ENCODE measurements at regions not wholly inside any gene's neighbourhood (a gene's known extent, or its start where the extent isn't known, plus 50 kb on each side); places are given as distances from the start of the nearest gene placed in this dataset.

- POLR2A ChIA-PET = no interaction called here
- Histone ChIP-seq H3K9ac (ENCODE audit: insufficient read depth in 1 of 2, low read depth in 2 of 2, low read length in 2 of 2) (no peak overlapping the region), H3K27ac (ENCODE audit: extremely low read depth, low read depth, low read length) (no peak overlapping the region), H3K4me1 (replicated peaks in 1 of 2; ENCODE audit: control insufficient read depth in 2 of 2, insufficient read depth in 2 of 2, low read length in 2 of 2) (no peaks in the 10 kb centered on the region), H3K36me3 (ENCODE audit: control insufficient read depth, insufficient read depth, low read length) (no peaks in the 10 kb centered on the region), H2AFZ (ENCODE audit: low read depth, low read length) (no peak overlapping the region), H4K20me1 (replicated peaks; ENCODE audit: control insufficient read depth, insufficient read depth, low read length) (no peaks in the 10 kb centered on the region), H3K9me1 (ENCODE audit: control insufficient read depth, insufficient read depth, low read length) (no peaks in the 10 kb centered on the region), H3K79me2 (ENCODE audit: control insufficient read depth, insufficient read depth, low read length) (no peaks in the 10 kb centered on the region), H3K4me3 (no peak overlapping the region), H3K9me3 (replicated peaks; ENCODE audit: control insufficient read depth, insufficient read depth, low read depth, low read length) (no peaks in the 10 kb centered on the region), H3K4me2 (ENCODE audit: insufficient read depth, low read length) (no peak overlapping the region), H3K27me3 (ENCODE audit: control insufficient read depth in 2 of 2, insufficient read depth in 2 of 2, low read length in 2 of 2) (no peaks in the 10 kb centered on the region)
- CTCF ChIA-PET (ENCODE audit: low intra/inter-chr PET ratio) = no interaction called here
- FAIRE-seq (no peak), DNase-seq (ENCODE audit: extremely low read depth in 1 of 4, low spot score in 3 of 4) (no peak), ATAC-seq (no peak)
- no TSS peak for BruUV-seq (replicated peaks)
- WGBS (ENCODE audit: insufficient coverage, low coverage, missing lambda C conversion rate) = 0% methylated on average over 1 of the region's 1 CpG
- intact Hi-C loops (cut with micrococcal nuclease) (no loop called here), in situ Hi-C loops (cut with MboI) (no loop called here)
- TF ChIP-seq SMAD1 (IDR thresholded peaks at IDR 0.05; ENCODE audit: low read depth, low read length, partially characterized antibody) = no peak
- no peak for TF ChIP-seq ZNF639 (CRISPR knock-in tag; conservative IDR thresholded peaks at IDR 0.05 in 1 of 2, IDR thresholded peaks at IDR 0.05 in 1 of 2)
- TF ChIP-seq CTBP1 (IDR thresholded peaks at IDR 0.05; ENCODE audit: borderline replicate concordance) = no peak
- no peak for TF ChIP-seq ZNF407 (IDR thresholded peaks at IDR 0.05; ENCODE audit: low read depth)
- no peak for TF ChIP-seq STAG1 (CRISPR knock-in tag; IDR thresholded peaks at IDR 0.05; ENCODE audit: borderline replicate concordance)
- TF ChIP-seq ETS1 (conservative IDR thresholded peaks at IDR 0.05; ENCODE audit: control insufficient read depth, low read depth, low read length) = no peak
- no peak for TF ChIP-seq GABPB1 (CRISPR knock-in tag; IDR thresholded peaks at IDR 0.05)
- TF ChIP-seq HLTF (IDR thresholded peaks at IDR 0.05) = no peak
- TF ChIP-seq TAF1 (IDR thresholded peaks at IDR 0.05; ENCODE audit: control insufficient read depth, extremely low read depth, insufficient read depth, low read length, severe bottlenecking) = no peak
Measured at GRCh38 chr14:62429683-62430082, 615.6 kb downstream of the KCNH5 start.
